H1 (cell line): ENCODE measurements at regions not wholly inside any gene's neighbourhood (a gene's known extent, or its start where the extent isn't known, plus 50 kb on each side); places are given as distances from the start of the nearest gene placed in this dataset.
A peak's percentile ranks its signal among the peaks of the same experiment; 100 is the strongest.

Source experiments
- ATF3 ChIP-seq: IDR thresholded peaks from 2 replicates; pipeline ENCODE4 v1.6.1; 2011; ENCODE audit warnings: low read depth, mild to moderate bottlenecking, low read length; ENCODE audit not compliant: insufficient read depth
- BACH1 ChIP-seq: IDR thresholded peaks from 2 replicates; pipeline ENCODE4 v1.6.1; 2012; ENCODE audit warnings: low read length, improper control_type of control experiment
- CHD2 ChIP-seq: IDR thresholded peaks from 2 replicates; pipeline ENCODE4 v1.6.1; 2012; ENCODE audit warnings: low read length, improper control_type of control experiment
- EGR1 ChIP-seq: IDR thresholded peaks from 2 replicates; pipeline ENCODE4 v1.6.1; 2011; ENCODE audit warnings: low read depth, low read length, borderline replicate concordance
- EZH2 ChIP-seq: fragments of 200-600 bp; sonication (generic); IDR thresholded peaks from 2 replicates; pipeline ENCODE4 v1.7.1; 2012; ENCODE audit warnings: low read depth, mild to moderate bottlenecking, moderate library complexity, low read length, inconsistent platforms; ENCODE audit not compliant: severe bottlenecking
- GTF2F1 ChIP-seq: IDR thresholded peaks from 2 replicates; pipeline ENCODE4 v1.6.1; 2012; ENCODE audit warnings: low read depth, low read length, improper control_type of control experiment, borderline replicate concordance
- JUN ChIP-seq: IDR thresholded peaks from 2 replicates; pipeline ENCODE4 v1.6.1; 2011; ENCODE audit warnings: low read depth, mild to moderate bottlenecking, improper control_type of control experiment, low read length
- JUND ChIP-seq: IDR thresholded peaks from 2 replicates; pipeline ENCODE4 v1.6.1; 2011; ENCODE audit warnings: mild to moderate bottlenecking, improper control_type of control experiment, low read length
- POU5F1 ChIP-seq: IDR thresholded peaks from 2 replicates; pipeline ENCODE4 v1.6.1; 2011; ENCODE audit warnings: low read depth, mild to moderate bottlenecking, low read length, moderate library complexity
- RFX5 ChIP-seq: IDR thresholded peaks from 2 replicates; pipeline ENCODE4 v1.6.1; 2011; ENCODE audit warnings: low read depth, low read length, improper control_type of control experiment, borderline replicate concordance
- RNF2 ChIP-seq: fragments of 200-900, 300-1000 bp; sonication (generic); IDR thresholded peaks from 2 replicates; pipeline ENCODE4 v1.7.1; 2016; ENCODE audit warnings: borderline replicate concordance, low read depth, mild to moderate bottlenecking, antibody characterized with exemption, low read length; ENCODE audit not compliant: poor library complexity, severe bottlenecking; ENCODE audit errors: missing control alignments
- SP2 ChIP-seq: IDR thresholded peaks from 2 replicates; pipeline ENCODE4 v1.6.1; 2012; ENCODE audit warnings: mild to moderate bottlenecking, low read length, inconsistent platforms
- TEAD4 ChIP-seq: IDR thresholded peaks from 2 replicates; pipeline ENCODE4 v1.6.1; 2012; ENCODE audit warnings: low read depth, low read length, inconsistent platforms, mixed read lengths
- TF ChIP-seq, protein P1 (sequence below): IDR thresholded peaks from 2 replicates; pipeline ENCODE4 v1.6.1; 2012; ENCODE audit warnings: inconsistent platforms
- TF ChIP-seq, protein P2 (sequence below): IDR thresholded peaks from 2 replicates; pipeline ENCODE4 v1.6.1; 2011; ENCODE audit warnings: low read length, improper control_type of control experiment
- TF ChIP-seq, protein P3 (sequence below): IDR thresholded peaks from 2 replicates; pipeline ENCODE4 v1.6.1; 2012; ENCODE audit warnings: low read length, inconsistent platforms
- TF ChIP-seq, protein P4 (sequence below), 3 experiments: IDR thresholded peaks; 1 replicate in 2 of 3; 2 replicates in 1 of 3; pipeline versions ENCODE4 v1.5.1 to v1.6.1; 2011; ENCODE audit warnings: low read length in 3 of 3, mild to moderate bottlenecking in 3 of 3, inconsistent platforms in 2 of 3, low read depth in 1 of 3, moderate library complexity in 1 of 3; ENCODE audit not compliant: insufficient read depth in 1 of 3; ENCODE audit errors: control extremely low read depth in 1 of 3

DNA sequence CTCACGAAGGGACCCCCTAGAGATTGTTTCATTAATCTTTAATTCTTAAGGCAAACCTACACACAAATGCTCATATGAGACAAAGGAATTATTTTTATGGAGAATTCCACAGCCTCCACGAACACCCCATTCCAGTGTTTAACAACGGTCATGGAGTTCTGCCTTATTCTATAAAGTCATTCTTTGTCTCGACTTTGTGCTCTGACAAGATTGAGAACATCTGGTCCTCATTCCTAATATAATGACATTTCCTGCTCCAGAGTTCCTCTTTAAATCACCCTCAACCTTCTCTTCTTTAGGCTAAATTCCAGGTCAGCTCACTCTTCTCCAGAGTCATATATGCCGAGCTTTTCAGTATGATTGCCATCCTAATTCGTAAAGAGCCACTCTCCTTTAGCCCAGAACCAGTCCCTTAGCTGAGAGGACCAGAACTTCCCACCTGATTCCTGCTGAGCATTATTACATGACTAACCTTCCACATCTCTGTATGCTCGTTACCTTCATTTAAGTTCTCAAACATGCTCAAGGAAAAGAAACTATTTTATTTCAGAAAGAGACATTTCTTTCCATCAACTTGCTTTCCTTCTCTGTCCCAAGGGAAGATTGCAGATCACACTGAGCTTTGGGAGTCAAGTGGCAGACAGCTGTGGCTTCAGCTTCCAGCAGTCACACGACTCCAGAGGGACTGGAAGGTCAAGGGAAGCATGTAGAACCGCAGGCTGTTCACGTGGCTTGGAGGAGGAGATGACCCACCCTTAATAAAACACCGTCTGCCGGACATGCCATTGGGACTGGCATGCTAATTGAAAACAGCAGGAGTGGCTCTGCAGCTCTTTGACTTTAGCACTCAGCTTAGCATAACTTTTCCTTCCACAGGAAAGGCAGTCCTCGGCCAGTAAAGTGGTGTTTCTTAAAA, 467.1 kb upstream of the HSF2 start (continued):
- TF ChIP-seq POU5F1 (0 out of 2 replicates have a peak, but pooled peaks have one; percentile 20), EGR1 (no peak), SP2 (no peak), EZH2 (no peak), JUN (no peak), GTF2F1 (no peak), RFX5 (no peak), RNF2 (no peak), TEAD4 (peak; percentile 37; the same call in 1 of the 2 replicates), BACH1 (no peak), JUND (no peak), ATF3 (no peak), CHD2 (no peak)
- TF ChIP-seq, protein P1, sequence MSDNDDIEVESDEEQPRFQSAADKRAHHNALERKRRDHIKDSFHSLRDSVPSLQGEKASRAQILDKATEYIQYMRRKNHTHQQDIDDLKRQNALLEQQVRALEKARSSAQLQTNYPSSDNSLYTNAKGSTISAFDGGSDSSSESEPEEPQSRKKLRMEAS = peak; percentile 91
- TF ChIP-seq, protein P2, sequence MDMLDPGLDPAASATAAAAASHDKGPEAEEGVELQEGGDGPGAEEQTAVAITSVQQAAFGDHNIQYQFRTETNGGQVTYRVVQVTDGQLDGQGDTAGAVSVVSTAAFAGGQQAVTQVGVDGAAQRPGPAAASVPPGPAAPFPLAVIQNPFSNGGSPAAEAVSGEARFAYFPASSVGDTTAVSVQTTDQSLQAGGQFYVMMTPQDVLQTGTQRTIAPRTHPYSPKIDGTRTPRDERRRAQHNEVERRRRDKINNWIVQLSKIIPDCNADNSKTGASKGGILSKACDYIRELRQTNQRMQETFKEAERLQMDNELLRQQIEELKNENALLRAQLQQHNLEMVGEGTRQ = peak; percentile 61
- TF ChIP-seq, protein P3, sequence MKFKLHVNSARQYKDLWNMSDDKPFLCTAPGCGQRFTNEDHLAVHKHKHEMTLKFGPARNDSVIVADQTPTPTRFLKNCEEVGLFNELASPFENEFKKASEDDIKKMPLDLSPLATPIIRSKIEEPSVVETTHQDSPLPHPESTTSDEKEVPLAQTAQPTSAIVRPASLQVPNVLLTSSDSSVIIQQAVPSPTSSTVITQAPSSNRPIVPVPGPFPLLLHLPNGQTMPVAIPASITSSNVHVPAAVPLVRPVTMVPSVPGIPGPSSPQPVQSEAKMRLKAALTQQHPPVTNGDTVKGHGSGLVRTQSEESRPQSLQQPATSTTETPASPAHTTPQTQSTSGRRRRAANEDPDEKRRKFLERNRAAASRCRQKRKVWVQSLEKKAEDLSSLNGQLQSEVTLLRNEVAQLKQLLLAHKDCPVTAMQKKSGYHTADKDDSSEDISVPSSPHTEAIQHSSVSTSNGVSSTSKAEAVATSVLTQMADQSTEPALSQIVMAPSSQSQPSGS = no peak
- TF ChIP-seq, protein P4, sequence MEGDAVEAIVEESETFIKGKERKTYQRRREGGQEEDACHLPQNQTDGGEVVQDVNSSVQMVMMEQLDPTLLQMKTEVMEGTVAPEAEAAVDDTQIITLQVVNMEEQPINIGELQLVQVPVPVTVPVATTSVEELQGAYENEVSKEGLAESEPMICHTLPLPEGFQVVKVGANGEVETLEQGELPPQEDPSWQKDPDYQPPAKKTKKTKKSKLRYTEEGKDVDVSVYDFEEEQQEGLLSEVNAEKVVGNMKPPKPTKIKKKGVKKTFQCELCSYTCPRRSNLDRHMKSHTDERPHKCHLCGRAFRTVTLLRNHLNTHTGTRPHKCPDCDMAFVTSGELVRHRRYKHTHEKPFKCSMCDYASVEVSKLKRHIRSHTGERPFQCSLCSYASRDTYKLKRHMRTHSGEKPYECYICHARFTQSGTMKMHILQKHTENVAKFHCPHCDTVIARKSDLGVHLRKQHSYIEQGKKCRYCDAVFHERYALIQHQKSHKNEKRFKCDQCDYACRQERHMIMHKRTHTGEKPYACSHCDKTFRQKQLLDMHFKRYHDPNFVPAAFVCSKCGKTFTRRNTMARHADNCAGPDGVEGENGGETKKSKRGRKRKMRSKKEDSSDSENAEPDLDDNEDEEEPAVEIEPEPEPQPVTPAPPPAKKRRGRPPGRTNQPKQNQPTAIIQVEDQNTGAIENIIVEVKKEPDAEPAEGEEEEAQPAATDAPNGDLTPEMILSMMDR (IDR thresholded peaks at IDR 0.05; ENCODE audit: control extremely low read depth in 1 of 3, insufficient read depth in 1 of 3, low read depth in 1 of 3, low read length in 3 of 3) = no peak
